IPS-11a (cell line): ENCODE measurements at regions not wholly inside any gene's neighbourhood (a gene's known extent, or its start where the extent isn't known, plus 50 kb on each side); places are given as distances from the start of the nearest gene placed in this dataset.

Source experiments
- H3K4me3 ChIP-seq: one replicate; pipeline ENCODE4 v1.5.1; 2013; ENCODE audit warnings: low read depth, low read length, control low read depth

DNA sequence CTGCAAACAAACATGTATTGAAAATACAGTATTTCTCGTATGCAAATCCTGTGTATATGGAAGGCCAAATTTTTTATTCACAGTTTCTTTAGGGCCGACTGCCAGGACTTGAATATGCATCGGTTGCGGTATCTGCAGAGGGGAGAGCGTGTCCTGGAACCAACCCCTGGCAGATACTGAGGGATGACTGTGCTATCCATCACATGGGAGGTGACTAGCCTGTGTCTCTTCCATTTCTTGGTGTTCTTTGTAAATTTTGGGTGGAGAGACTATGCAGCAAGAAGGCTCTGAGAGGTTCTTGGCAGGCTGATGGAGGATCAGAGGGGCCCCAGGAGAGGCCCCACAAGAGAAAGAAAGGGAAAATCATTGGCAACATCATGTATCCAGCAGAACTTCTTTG, 384.3 kb downstream of the YTHDC2 start:
- no peak overlapping the region for H3K4me3 ChIP-seq

DNA sequence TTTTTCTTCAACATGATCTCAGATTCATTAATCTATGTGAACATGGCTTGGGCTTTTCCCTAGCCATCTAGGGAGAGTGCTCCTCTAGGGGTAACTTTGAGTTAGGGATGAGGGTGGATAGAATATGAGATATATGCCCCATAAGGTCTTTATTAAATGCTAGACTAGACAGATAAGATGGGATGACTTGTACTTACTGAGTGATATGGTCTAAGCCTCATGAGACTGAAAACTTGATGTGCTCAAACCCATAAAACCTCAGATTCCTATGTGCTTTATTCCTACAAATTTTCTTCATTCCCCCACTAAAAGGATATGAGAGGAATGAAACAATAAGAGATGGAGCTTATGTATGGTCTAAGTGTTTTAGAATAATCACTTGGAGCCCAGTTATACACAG, 386.6 kb downstream of the YTHDC2 start:
- no peak overlapping the region for H3K4me3 ChIP-seq

DNA sequence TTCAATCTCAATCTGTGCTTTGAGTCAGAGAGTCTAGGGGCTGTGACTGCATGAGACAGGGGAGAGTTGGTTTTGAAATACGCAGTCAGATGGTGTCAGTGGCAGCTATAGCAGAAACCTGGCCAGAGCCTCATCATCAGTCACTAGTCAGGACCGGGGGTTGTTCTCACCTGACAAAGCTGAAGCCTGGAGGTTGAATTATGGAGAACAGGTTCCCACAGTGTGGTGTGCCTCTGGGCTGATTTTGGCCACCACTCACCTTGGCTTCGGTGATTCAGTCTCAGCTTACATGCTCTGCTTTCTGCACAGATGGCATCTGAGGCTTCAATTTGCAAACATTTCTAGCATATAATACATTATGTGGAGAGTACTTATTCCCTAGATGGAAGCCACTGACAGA, 387.3 kb downstream of the YTHDC2 start:
- no peak overlapping the region for H3K4me3 ChIP-seq

DNA sequence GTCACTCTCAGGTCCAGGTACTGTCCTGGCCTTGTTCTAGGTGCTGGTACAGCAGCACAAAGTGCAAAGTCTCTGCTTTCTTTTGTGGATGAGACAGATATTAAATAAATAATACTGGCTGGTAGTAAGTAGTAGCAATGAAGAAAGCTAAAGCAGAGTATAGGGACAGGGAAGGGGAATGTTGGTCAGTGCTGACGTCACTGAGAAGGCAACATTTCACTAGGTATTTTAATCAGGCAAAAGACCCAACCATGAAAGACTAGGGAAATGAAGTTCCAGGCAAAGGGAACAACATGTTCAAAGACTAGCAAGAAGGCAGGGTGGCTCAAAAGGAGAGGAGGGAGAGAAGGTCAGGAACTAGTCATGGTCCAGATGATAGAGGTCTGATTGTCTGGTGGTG, 388.2 kb downstream of the YTHDC2 start:
- H3K4me3 ChIP-seq = no peak overlapping the region

DNA sequence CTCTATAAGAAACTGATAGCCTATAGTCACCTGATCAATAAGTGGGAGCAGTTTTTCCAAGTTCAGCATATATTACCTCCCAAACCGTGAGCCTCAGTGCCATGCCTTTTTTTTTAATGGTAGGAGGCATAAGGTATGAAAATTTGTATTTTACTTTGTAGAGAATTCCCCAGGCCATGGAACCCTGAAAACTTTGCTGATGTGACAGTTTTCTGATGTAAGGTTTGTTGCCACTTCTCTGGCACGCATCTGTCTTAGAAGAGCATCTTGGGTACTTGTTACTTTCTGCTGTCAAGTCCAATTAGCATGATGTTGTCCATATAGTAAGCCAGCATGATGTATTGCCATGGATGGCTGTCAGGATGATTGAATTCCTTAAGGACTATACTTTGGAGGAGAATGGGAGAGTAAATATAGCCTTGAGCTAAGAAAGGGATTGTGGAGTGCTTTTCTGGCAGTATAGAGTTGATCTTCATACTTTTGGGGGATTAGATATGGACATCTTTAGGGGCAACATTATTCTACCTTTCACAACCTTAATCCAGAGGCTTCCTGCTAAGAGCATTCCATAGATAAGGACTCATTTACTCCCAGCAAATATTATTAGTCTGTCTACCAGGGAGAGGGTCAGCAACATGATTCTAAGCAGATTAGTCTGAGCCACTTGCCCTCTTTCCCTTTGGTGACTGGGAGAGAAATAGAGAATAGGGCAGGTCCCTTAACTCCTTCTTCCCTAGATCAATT, 389.6 kb downstream of the YTHDC2 start:
- H3K4me3 ChIP-seq = no peak overlapping the region

DNA sequence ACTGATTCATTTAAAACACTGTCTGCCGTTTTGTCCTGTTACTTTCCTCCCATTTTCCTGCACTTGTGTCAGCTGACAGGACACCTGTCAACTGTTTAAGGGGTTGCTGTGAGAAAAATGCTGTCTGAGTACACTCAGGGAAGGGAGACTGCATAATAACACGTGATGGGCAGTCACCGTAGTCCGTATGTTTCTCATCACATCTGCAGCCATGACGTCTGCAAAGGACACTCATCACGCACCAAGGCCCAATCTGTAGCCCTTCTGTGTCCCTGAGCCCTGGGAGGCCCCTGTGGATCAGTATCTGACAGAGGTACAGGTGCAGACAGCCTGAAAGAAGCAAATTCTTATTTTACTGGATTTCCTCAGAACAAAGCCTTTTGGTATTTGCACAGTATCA, 396.3 kb downstream of the YTHDC2 start:
- no peak overlapping the region for H3K4me3 ChIP-seq

DNA sequence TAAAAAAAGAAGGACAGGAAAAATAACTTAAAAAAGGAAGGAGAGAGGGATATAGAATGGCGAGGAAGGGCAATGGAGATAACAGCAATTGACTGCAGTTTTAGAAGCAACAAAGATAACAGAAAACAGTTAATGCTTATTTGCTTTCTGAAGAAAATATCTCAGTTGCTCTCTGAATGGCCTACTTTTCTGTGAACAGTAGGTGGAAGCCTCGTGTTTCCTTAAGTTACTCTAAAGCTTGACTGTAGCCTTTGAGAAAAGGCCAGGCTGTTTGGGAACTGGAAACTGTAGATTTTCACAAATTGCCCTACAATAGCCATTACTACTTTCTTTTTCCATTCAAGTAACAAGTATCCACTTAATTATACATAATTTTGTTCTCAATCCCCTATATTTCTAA, 404.5 kb downstream of the YTHDC2 start:
- H3K4me3 ChIP-seq = no peak overlapping the region

DNA sequence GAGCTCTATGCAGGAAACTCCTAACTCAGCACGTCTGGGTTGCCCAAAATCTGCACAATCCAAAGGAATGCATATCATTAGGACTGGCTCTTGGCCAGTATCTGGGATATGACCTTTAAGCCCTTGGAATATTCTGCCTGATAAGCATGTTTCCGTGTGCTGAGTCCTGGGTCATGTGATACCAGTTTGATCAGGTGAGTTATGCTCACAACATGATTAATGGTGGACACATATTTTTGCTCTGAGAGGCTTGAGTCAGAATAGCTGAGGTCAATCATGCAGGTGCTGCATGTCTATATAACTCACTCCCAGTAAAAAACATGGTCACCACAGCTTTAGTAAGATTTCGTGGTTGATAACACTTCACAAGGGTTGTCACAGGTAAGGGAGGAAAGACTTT, 408.8 kb downstream of the YTHDC2 start:
- no peak overlapping the region for H3K4me3 ChIP-seq

DNA sequence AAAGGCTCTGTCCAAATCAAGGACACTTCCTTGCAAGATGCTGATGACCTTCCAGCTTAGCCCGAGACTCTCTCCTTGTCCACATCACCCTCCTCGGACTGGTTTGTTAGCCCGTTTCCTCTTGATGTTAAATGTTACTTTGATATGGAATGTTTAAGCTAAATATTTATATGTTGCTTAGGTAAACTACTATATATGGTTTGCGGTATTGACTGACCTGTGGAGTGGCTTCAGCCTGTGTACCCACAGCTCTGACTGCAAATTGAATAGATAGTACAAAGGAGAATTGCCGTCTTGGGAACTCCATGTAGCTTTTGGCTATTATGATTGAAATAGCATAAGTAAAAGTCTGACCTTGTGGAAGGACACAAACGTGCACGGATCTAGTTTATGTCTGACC, 422.0 kb downstream of the YTHDC2 start:
- no peak overlapping the region for H3K4me3 ChIP-seq

DNA sequence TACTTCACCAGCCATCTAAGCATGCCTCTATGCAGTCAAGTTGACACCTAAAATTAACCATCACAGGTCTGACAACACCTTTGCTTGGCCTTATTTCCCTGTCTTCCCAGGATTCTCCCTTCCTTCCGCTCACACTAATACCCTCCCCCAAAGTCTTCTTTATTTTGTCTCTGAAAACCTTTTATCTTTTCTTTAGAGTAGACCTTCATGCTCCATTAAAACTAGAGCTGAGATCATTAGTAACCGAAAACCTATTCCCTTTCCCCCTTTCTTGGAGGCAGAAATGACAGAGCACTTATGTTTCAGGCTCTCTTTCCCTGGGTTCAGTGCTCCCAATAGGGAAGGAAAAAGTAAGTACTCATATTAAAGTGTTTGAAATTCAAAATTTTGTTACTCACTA, 423.8 kb downstream of the YTHDC2 start:
- no peak overlapping the region for H3K4me3 ChIP-seq

DNA sequence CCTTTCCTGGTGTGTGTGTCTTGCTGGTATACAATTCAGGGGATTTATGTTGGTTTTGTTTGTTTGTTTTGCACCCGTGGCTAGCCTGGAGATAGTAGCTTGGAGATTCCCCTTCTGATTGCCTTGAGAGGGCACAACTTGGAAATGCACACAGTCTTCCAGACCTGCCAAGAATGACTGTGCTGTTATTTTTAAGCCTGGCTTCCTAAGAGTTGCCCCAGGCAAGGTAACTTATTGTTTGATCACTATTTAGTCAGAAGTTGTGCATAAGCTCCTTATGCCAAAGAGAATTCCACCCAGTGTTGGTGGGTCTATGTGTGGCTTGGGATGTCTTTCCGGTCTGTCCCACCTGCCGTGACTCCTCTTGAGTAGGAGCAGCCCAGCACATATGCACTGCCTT, 421.9 kb upstream of the KCNN2 start:
- H3K4me3 ChIP-seq = no peak overlapping the region

DNA sequence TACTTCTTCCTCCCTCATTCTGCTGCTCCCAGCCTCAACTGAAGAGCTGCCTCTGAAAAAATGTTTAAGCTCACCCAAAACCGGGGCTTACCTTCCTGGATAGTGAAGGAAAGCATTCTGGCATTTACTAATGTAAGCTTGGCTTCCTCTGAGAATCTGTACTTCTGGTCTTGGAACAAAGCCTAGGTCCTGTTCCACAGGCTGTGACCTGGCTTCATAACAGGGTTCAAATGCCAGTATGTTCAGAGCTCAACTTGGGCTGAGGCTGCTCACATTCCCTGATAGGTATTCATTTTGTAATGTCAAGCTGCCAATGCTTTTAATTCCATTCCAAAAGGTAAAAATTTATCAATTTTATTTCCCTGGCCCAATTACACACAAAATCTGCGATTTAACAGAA, 411.7 kb upstream of the KCNN2 start:
- H3K4me3 ChIP-seq = no peak overlapping the region

DNA sequence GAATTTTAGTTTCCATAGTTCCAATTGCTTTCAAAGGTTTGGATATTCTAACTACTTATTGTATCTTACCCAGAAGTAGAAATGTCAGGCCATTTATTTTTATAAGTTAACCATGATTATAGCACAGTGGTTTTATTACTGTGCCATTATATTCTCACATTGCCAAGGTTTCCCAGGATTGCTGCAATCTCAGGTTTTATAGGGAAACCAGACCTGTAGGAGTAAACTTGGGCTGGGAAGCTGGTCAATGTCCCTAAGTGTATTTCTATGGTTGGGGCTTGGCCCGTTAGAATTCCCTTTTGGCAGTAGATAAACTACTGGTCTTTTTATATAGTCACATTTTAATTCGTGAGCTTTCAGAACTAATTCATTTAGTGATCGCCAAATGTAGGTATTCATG, 396.6 kb upstream of the KCNN2 start:
- no peak overlapping the region for H3K4me3 ChIP-seq

DNA sequence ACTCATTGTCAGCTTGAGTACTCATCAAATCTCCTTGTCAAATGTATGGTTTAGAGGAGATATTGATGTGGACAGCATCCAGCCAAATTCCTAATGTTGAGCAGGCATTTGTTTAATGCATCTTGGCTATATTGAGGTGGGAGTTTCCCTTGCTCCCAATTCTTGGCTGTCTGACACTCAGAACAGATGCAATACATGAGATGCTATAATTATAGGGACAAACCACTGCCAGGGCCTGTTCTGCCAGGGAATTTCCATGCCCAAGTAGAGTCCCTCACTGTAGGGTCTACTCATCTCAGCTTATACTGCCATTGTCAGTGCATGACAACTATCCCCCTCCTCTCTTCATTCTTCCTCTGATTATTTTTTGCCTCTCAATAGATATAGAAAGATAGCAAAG, 392.0 kb upstream of the KCNN2 start:
- H3K4me3 ChIP-seq = no peak overlapping the region

DNA sequence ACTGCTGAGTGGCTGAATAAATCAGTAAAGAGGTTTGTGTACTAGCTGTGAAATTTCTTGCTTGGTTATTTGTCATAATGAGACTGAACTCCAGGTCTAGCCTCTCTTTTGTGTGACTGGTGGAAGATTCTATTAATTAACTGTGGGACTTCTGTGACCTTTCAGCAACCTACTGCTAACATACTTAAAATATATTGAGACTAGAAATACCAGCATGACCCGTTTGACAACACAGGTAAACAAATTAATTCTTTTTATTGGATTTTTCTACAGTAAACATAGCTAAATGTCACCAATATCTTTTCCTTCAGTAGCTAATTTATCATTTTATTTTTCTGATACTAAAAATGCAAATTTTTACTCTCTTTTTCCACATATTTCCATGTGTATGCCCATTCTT, 390.4 kb upstream of the KCNN2 start:
- no peak overlapping the region for H3K4me3 ChIP-seq

DNA sequence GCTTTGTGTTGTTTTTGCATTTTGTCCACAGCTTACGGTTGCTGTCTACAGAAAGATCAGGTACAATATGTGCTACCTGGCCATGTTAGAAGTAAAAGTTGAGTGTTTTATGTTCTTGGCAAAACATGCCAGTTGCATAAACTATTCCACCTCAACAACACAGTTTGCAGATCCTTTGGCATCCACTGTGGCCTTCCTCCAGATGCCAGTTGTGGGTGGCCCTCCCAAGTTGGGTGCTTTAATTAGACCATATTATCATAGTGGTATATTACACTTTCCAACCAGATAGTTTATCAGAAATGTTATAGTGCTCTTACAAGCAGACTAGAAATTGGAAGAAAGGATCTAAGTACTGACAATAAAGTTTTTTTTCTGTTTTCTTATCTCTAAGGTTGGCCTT, 386.9 kb upstream of the KCNN2 start:
- no peak overlapping the region for H3K4me3 ChIP-seq

DNA sequence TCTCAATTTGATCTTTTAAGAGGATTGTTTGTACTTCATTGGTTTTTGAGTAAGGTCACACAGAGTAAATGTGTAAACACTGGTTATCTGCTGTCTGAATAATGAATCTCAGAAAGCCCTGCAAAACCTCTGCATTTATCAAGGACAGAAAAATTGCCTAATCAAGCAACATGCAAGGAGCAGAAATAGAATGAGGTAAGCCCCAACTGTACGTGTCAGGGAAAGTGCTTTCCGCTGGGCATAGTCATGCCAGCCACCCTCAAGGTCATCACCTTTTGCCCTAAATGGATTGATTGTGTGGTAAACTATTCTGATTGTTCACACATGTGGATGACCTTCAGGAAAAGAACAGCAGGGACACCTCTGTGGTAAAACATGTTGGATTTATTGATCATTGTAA, 376.9 kb upstream of the KCNN2 start:
- no peak overlapping the region for H3K4me3 ChIP-seq

DNA sequence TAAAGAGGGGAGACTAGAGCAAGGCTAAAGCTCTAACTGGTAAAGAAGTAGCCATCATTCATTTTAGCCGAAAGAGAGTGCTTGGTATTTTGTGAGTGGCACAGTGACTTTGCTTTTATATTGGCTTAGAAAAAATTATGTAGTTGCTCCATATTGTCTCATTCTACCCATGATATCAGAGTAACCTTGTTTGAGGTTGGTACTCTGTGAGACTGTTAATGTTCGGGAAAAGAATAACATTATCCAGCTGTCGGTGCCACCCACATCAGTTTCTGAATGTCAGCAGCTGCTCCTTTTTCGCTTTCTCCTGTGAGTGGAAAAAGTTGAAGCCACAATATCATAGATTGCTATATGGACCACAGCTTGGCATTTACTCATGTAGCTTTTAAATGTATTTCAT, 376.4 kb upstream of the KCNN2 start:
- H3K4me3 ChIP-seq = no peak overlapping the region

DNA sequence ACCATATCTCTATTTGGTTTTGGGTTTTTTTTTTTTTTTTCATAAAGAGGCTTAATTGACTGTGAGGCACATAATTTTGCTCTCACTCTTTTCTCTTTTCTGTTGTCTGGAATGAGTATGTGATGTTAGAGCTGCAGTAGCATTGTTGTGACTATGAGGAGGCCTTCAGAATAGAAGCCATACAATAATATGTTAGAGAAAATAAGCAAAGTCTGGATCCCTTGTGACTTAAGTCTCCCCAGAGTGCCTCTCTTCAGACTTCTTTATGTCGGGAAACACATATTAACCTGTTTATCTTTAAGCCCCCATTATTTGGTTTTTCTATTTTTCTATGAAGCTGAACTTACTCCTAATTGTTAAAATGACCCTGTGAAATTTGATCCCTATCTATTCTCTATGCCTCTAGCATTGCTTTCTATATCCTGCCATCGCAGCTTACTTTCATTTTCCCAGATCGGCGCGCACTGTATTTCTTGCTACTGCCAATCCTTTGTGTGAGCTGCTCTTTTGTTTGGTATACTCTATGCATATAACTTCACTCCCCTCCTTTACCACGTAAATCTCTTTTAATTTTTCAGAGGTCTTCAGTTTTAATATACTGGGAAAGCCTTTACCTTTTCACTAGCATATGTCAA, 372.5 kb upstream of the KCNN2 start:
- no peak overlapping the region for H3K4me3 ChIP-seq

DNA sequence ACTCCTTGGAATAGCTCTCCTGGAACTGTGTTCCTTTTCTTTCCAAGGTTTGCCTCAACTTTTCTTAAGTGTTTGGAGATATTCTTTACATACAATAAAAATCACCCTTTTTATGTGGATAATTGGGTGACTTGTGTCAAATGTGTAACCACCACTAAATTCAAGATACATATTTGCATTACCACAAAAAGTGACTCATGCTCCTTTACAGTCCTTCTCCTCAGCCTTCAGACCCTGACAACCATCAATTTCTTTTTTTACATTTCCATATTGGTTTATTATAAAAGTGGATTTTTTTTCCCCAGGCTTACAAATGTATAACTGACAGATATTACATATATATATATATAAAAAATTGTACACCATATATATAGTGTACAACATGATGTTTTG, 372.0 kb upstream of the KCNN2 start:
- no peak overlapping the region for H3K4me3 ChIP-seq

DNA sequence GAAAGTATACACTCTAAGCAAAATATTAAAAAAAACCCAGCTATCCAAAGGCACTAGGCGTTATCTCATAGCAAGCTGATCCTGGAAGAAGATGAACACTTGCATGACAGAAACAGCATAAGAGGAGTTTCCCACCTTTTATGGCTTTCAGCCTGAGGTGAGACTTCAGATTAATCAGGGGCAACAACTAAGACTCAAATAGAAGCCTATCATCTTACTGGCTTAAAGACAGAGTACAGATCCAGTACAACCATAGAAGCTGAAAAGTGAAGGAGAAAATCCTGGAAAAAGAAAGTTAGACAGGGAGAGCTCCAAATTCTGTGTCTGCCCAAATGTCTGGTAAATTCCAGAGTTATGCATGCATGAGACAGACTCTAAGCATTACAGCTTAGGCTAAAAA, 360.8 kb upstream of the KCNN2 start:
- no peak overlapping the region for H3K4me3 ChIP-seq

DNA sequence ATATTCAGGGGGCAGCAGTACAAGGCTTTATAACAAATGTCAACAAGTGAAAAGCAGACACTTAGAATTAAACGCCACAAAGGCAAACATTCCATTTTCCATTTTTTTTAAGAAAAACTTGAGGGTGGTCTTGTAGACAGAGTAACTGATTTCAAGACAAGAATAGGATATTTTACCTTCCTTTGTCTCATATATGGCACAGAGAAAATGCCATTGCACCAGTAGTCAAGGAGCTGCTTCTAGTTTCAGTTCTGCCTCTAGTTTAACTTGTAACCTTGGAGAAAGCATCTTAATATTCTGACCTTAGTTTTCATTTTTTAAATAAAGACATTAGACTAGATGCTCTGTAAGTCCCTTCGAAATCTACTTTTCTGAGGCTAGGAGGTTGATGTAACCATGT, 355.3 kb upstream of the KCNN2 start:
- no peak overlapping the region for H3K4me3 ChIP-seq

DNA sequence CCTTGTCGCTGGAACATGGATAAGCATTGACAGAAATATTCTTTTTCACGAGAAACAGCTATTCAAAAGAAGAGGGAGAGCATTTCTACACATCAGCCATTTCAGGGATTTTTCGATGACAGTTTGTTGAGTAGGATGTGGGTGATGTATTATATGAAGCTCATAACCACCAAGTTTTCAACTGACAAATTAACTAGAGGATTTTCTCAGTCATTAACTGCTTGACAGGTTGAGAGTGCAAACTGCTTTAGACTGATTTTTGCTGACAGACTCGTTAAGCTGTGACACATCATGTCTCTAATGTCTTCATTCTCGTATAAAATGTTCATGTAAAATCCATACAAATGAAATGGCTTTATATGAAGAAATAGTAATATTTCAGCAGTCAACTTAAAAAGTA, 354.2 kb upstream of the KCNN2 start:
- no peak overlapping the region for H3K4me3 ChIP-seq
